NT2/D1 (cell line): ENCODE measurements at regions not wholly inside any gene's neighbourhood (a gene's known extent, or its start where the extent isn't known, plus 50 kb on each side); places are given as distances from the start of the nearest gene placed in this dataset.

ENCODE experiments used
- SUZ12 ChIP-seq: IDR thresholded peaks from 2 replicates; pipeline ENCODE4 v1.6.1; 2011; ENCODE audit not compliant: insufficient read length, insufficient read depth; ENCODE audit errors: extremely low read depth
- YY1 ChIP-seq: IDR thresholded peaks from 2 replicates; pipeline ENCODE4 v1.6.1; 2011; ENCODE audit not compliant: insufficient read length, insufficient read depth

DNA sequence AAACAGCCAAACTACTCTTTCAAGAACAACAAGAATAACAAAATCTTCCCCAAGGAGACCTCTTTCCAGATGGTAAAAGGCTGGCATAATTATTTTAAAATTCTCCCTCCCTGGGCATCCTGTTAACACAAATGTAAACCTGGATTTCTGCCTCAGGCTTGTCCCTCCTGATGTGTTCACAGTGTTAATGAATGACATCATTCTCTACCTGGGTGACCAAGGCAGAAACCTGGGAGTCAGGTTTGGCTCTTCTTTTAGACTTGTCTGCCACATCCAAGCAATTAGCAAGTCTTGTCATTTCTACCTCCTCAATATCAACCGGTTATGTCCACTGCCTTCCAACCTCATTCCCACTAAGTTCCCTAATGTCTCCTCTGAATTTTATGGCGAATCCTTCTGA, 368.7 kb upstream of the TBL1XR1 start:
- TF ChIP-seq SUZ12 = no peak
- no peak for TF ChIP-seq YY1
